Cardiac muscle cell (in vitro differentiated cells and primary cell): ENCODE measurements at regions not wholly inside any gene's neighbourhood (a gene's known extent, or its start where the extent isn't known, plus 50 kb on each side); places are given as distances from the start of the nearest gene placed in this dataset.

Experiments used
- DNase-seq, 2 donors: peaks; one replicate each; pipeline versions ENCODE4 v3.0.0 to v3.0.0-alpha.2; 2010 to 2017; ENCODE audit warnings: low read depth in 1 of 2, low spot score in 1 of 2
- H3K27ac ChIP-seq: fragments of 200-600 bp; sonication (generic); 2 replicates; pipeline ENCODE4 v1.5.1; 2016
- H3K27me3 ChIP-seq: fragments of 200-600 bp; sonication (generic); 2 replicates; pipeline ENCODE4 v1.6.0; 2016; ENCODE audit warnings: control low read depth
- H3K36me3 ChIP-seq: fragments of 200-600 bp; sonication (generic); 2 replicates; pipeline ENCODE4 v1.5.1; 2016; ENCODE audit warnings: control low read depth
- H3K4me1 ChIP-seq: fragments of 200-600 bp; sonication (generic); 2 replicates; pipeline ENCODE4 v1.8.1; 2017; ENCODE audit warnings: low read depth, mild to moderate bottlenecking, mixed run types
- H3K4me3 ChIP-seq: fragments of 200-600 bp; sonication (generic); 2 replicates; pipeline ENCODE4 v1.5.1; 2016; ENCODE audit warnings: mild to moderate bottlenecking
- H3K9me3 ChIP-seq: fragments of 200-600 bp; sonication (generic); 2 replicates; pipeline ENCODE4 v1.5.1; 2017; ENCODE audit warnings: low read depth, mild to moderate bottlenecking, control low read depth
- CTCF ChIP-seq: IDR thresholded peaks from 2 replicates; pipeline ENCODE4 v1.5.1; 2012; ENCODE audit warnings: low read depth, mild to moderate bottlenecking, low read length

- Histone ChIP-seq H3K4me3 (no peak overlapping the region), H3K36me3 (no peaks in the 10 kb centered on the region), H3K4me1 (no peaks in the 10 kb centered on the region), H3K9me3 (no peaks in the 10 kb centered on the region), H3K27me3 (no peaks in the 10 kb centered on the region), H3K27ac (no peak overlapping the region)
- DNase-seq = no peak
- TF ChIP-seq CTCF = no peak
These were observed 113.2 kb downstream of the TENT5C start for GRCh38 chr1:117719004-117719403.

DNA sequence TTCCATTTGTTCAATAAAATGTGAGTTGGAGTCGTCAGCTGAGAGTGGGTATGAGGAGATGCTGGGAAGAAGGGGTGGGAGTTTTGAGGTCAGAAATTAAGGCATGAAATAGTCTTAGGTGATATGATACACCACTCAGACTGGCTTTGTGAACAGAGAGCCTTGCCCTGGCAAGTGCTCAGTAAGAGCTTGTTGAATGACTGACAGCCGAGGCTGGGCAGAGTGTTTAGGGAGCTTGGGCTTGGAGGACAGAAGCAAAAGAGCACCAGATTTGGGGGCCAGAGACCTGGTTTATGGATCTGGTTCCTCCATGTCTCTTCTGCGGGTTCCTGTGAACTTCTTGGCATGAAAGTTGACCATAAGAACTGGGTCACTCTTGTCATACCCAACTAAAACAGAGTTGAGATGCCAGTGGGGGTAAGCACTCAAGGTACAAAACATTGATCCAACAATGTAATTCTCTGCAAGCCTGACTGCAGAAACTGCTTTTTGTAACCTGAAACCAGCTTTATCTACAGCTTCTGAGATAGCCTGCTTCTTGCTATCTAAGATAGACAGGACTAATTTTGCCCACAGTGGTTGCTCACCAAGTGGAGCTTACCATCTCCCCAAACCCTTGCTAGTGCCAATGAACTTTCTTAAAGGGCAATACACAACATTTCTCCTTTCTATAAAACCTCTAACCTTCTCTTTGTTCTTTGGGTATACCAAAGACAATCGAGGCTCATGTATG lies 126.4 kb downstream of the TENT5C start:
- no peaks in the 10 kb centered on the region for H3K27me3 ChIP-seq
- peak overlapping the region; percentile 68 for H3K27ac ChIP-seq
- H3K9me3 ChIP-seq = no peaks in the 10 kb centered on the region
- H3K4me3 ChIP-seq = no peak overlapping the region
- no peaks in the 10 kb centered on the region for H3K36me3 ChIP-seq
- H3K4me1 ChIP-seq = peaks cover 30% of the 10 kb centered on the region
- peak; percentile 20 to 61 for DNase-seq
- no peak for TF ChIP-seq CTCF

GRCh38 chr1:117732956-117733355 lies 127.1 kb downstream of the TENT5C start:
- Histone ChIP-seq H3K9me3 (no peaks in the 10 kb centered on the region), H3K36me3 (no peaks in the 10 kb centered on the region), H3K4me3 (no peak overlapping the region), H3K27ac (no peak overlapping the region), H3K27me3 (no peaks in the 10 kb centered on the region), H3K4me1 (peaks cover 30% of the 10 kb centered on the region)
- no peak for TF ChIP-seq CTCF
- no peak for DNase-seq

- Histone ChIP-seq H3K27me3 (no peaks in the 10 kb centered on the region), H3K4me3 (no peak overlapping the region), H3K9me3 (no peaks in the 10 kb centered on the region), H3K4me1 (peaks cover 30% of the 10 kb centered on the region), H3K27ac (no peak overlapping the region), H3K36me3 (no peaks in the 10 kb centered on the region)
- DNase-seq = no peak
- TF ChIP-seq CTCF = no peak
These were observed 128.6 kb downstream of the TENT5C start for GRCh38 chr1:117734403-117734802.

GRCh38 chr1:117735045-117735992 lies 129.5 kb downstream of the TENT5C start:
- no peaks in the 10 kb centered on the region for H3K9me3 ChIP-seq
- H3K27ac ChIP-seq = no peak overlapping the region
- peak; percentile 59 to 65 for DNase-seq
- H3K4me3 ChIP-seq = no peak overlapping the region
- TF ChIP-seq CTCF = no peak
- H3K4me1 ChIP-seq = peaks cover 30% of the 10 kb centered on the region
- no peaks in the 10 kb centered on the region for H3K36me3 ChIP-seq
- no peaks in the 10 kb centered on the region for H3K27me3 ChIP-seq
